Loucy (cell line): ENCODE measurements at regions not wholly inside any gene's neighbourhood (a gene's known extent, or its start where the extent isn't known, plus 50 kb on each side); places are given as distances from the start of the nearest gene placed in this dataset.

Source experiments
- H2AFZ ChIP-seq: fragments of 200-600 bp; sonication (generic); 2 replicates; pipeline ENCODE4 v1.6.0; 2016; ENCODE audit warnings: antibody characterized with exemption, mild to moderate bottlenecking, low read length, moderate library complexity
- H3F3A ChIP-seq: fragments of 200-600 bp; 2 replicates; pipeline ENCODE4 v1.6.0; 2016; ENCODE audit warnings: antibody characterized with exemption, low read depth, mild to moderate bottlenecking
- H3K27me3 ChIP-seq: fragments of 200-600 bp; sonication (generic); 2 replicates; pipeline ENCODE4 v1.6.1; 2014; ENCODE audit warnings: low read length, mild to moderate bottlenecking; ENCODE audit not compliant: insufficient read depth, poor library complexity, severe bottlenecking
- H3K36me3 ChIP-seq: fragments of 200-600 bp; sonication (generic); 2 replicates; pipeline ENCODE4 v1.6.1; 2016; ENCODE audit warnings: low read length; ENCODE audit not compliant: insufficient read depth
- H3K4me1 ChIP-seq: fragments of 200-600 bp; sonication (generic); 2 replicates; pipeline ENCODE4 v1.5.1; 2014; ENCODE audit warnings: low read length, mild to moderate bottlenecking; ENCODE audit not compliant: insufficient read depth, poor library complexity, severe bottlenecking
- H3K4me2 ChIP-seq: fragments of 200-600 bp; sonication (generic); 2 replicates; pipeline ENCODE4 v1.6.0; 2014; ENCODE audit warnings: antibody characterized with exemption, low read length, low read depth, mild to moderate bottlenecking; ENCODE audit not compliant: poor library complexity, severe bottlenecking
- H3K4me3 ChIP-seq: fragments of 200-600 bp; sonication (generic); 2 replicates; pipeline ENCODE4 v1.5.1; 2014; ENCODE audit warnings: low read length, mild to moderate bottlenecking, mixed read lengths; ENCODE audit not compliant: poor library complexity, severe bottlenecking
- H3K79me2 ChIP-seq: fragments of 200-600 bp; sonication (generic); 2 replicates; pipeline ENCODE4 v1.6.1; 2014; ENCODE audit warnings: low read length; ENCODE audit not compliant: insufficient read depth
- H3K9ac ChIP-seq: fragments of 200-600 bp; sonication (generic); 2 replicates; pipeline ENCODE4 v1.6.0; 2014; ENCODE audit warnings: mild to moderate bottlenecking, low read depth, low read length, moderate library complexity; ENCODE audit not compliant: poor library complexity, severe bottlenecking
- H3K9me2 ChIP-seq: fragments of 200-600 bp; sonication (generic); replicated peaks from 2 replicates; pipeline ENCODE4 v1.6.1; 2016; ENCODE audit warnings: low read depth, low read length, mixed read lengths
- H3K9me3 ChIP-seq: fragments of 200-600 bp; sonication (generic); 2 replicates; pipeline ENCODE4 v1.6.1; 2014; ENCODE audit warnings: mild to moderate bottlenecking, antibody characterized with exemption, low read length, low read depth; ENCODE audit not compliant: insufficient read depth
- H4K20me1 ChIP-seq: fragments of 200-600 bp; sonication (generic); 2 replicates; pipeline ENCODE4 v1.6.0; 2014; ENCODE audit warnings: antibody characterized with exemption, low read length, mild to moderate bottlenecking; ENCODE audit not compliant: insufficient read depth, poor library complexity, severe bottlenecking
- CTCF ChIP-seq: fragments of 200-600 bp; sonication (generic); conservative IDR thresholded peaks from 2 replicates; pipeline ENCODE4 v1.5.1; 2014; ENCODE audit warnings: mild to moderate bottlenecking, antibody characterized with exemption, low read length
- EZH2phosphoT487 ChIP-seq: fragments of 200-600 bp; IDR thresholded peaks from 2 replicates; pipeline ENCODE4 v1.6.1; 2018; ENCODE audit warnings: antibody characterized with exemption, mild to moderate bottlenecking, moderate library complexity, borderline replicate concordance

- Histone ChIP-seq H3K27me3 (no peaks in the 10 kb centered on the region), H3K4me2 (no peak overlapping the region), H3K4me1 (no peaks in the 10 kb centered on the region), H3K79me2 (no peaks in the 10 kb centered on the region), H3K9me3 (no peaks in the 10 kb centered on the region), H3K9me2 (no peaks in the 10 kb centered on the region), H3K9ac (no peak overlapping the region), H3K4me3 (no peak overlapping the region), H3K36me3 (no peaks in the 10 kb centered on the region), H4K20me1 (no peaks in the 10 kb centered on the region), H2AFZ (no peak overlapping the region), H3F3A (no peaks in the 10 kb centered on the region)
- TF ChIP-seq EZH2phosphoT487, result no peak
- TF ChIP-seq CTCF, result no peak
These were observed 130.7 kb upstream of the TMEM72 start for GRCh38 chr10:44780426-44780825.

GRCh38 chr10:44781131-44781530 is 130.0 kb upstream of the TMEM72 start:
- H3K9me3 ChIP-seq, result no peaks in the 10 kb centered on the region
- TF ChIP-seq EZH2phosphoT487, result no peak
- no peak for TF ChIP-seq CTCF
- H4K20me1 ChIP-seq, result no peaks in the 10 kb centered on the region

GRCh38 chr10:44786286-44786850 is 124.8 kb upstream of the TMEM72 start:
- Histone ChIP-seq H3K4me1 (no peaks in the 10 kb centered on the region), H3K4me3 (no peak overlapping the region), H3F3A (no peaks in the 10 kb centered on the region), H3K9me3 (no peaks in the 10 kb centered on the region), H3K4me2 (no peak overlapping the region), H3K9ac (no peak overlapping the region), H3K36me3 (no peaks in the 10 kb centered on the region), H2AFZ (no peak overlapping the region), H4K20me1 (no peaks in the 10 kb centered on the region), H3K79me2 (no peaks in the 10 kb centered on the region), H3K9me2 (no peaks in the 10 kb centered on the region), H3K27me3 (no peaks in the 10 kb centered on the region)
- TF ChIP-seq CTCF (no peak), EZH2phosphoT487 (no peak)

More at GRCh38 chr10:44781131-44781530, 130.0 kb upstream of the TMEM72 start:
- Histone ChIP-seq H3F3A (no peaks in the 10 kb centered on the region), H3K9me2 (no peaks in the 10 kb centered on the region), H3K4me2 (no peak overlapping the region), H3K36me3 (no peaks in the 10 kb centered on the region), H2AFZ (no peak overlapping the region), H3K27me3 (no peaks in the 10 kb centered on the region), H3K9ac (no peak overlapping the region), H3K4me3 (no peak overlapping the region), H3K79me2 (no peaks in the 10 kb centered on the region), H3K4me1 (no peaks in the 10 kb centered on the region)
